ENCODE measurements at regions not wholly inside any gene's neighbourhood (a gene's known extent, or its start where the extent isn't known, plus 50 kb on each side); places are given as distances from the start of the nearest gene placed in this dataset.

- TF ChIP-seq EZH2 (optimal IDR thresholded peaks at IDR 0.05; ENCODE audit: low read depth, low read length) (no peak), CTCF (IDR thresholded peaks at IDR 0.05; ENCODE audit: low read length) (no peak), EZH2phosphoT487 (IDR thresholded peaks at IDR 0.05; ENCODE audit: low read length) (no peak)
Observed at GRCh38 chr6:18795726-18796125, 408.6 kb downstream of the RNF144B start.

Measured in MM.1S (cell line).